ENCODE measurements at regions not wholly inside any gene's neighbourhood (a gene's known extent, or its start where the extent isn't known, plus 50 kb on each side); places are given as distances from the start of the nearest gene placed in this dataset.

- TF ChIP-seq POLR2AphosphoS5 (IDR thresholded peaks at IDR 0.05; ENCODE audit: low read depth, low read length), result no peak
- TF ChIP-seq POLR2A (IDR thresholded peaks at IDR 0.05; ENCODE audit: low read depth, low read length), result no peak
Observed at GRCh38 chr5:156153602-156154001, 173.4 kb upstream of the SGCD start.

Measured in GM12892 (cell line).